A673 (cell line): ENCODE measurements at regions not wholly inside any gene's neighbourhood (a gene's known extent, or its start where the extent isn't known, plus 50 kb on each side); places are given as distances from the start of the nearest gene placed in this dataset.
"Not testable (repeated sequence)": the region's sequence is repeated elsewhere in the genome, so short reads cannot be mapped to it uniquely, and the experiment has no call there.

ENCODE experiments used
- BruUV-seq: library from RNA; stranded (reverse); fragments of 400-500 nt; replicated peaks from 2 replicates; lab custom pipeline; 2021; lab: Mats Ljungman, UMichigan
- CTCF ChIA-PET: fragments of 300-600 bp; sonication (Branson Sonifier 250); formaldehyde crosslinking; loops from one replicate; lab custom pipeline; 2022; ENCODE audit warnings: antibody characterized with exemption; lab: Charles Lee
- POLR2A ChIA-PET: fragments of 300-600 bp; sonication (Branson Sonifier 250); formaldehyde crosslinking; loops from one replicate; lab custom pipeline; 2022; ENCODE audit warnings: antibody characterized with exemption; ENCODE audit not compliant: low non-redundant PET; lab: Charles Lee
- DNase-seq: peaks from one replicate; pipeline ENCODE4 v3.0.0-alpha.2; 2015; ENCODE audit warnings: low spot score
- H3K27ac ChIP-seq: fragments of 200-600 bp; sonication (generic); 2 replicates; pipeline ENCODE4 v1.5.1; 2016; ENCODE audit warnings: mixed run types, low read depth, mild to moderate bottlenecking, mixed read lengths, antibody characterized with exemption, low read length; ENCODE audit not compliant: poor library complexity, severe bottlenecking
- H3K27me3 ChIP-seq: fragments of 200-600 bp; sonication (generic); replicated peaks from 2 replicates; pipeline ENCODE4 v1.6.1; 2017; ENCODE audit warnings: mixed run types, low read depth, mild to moderate bottlenecking, mixed read lengths, antibody characterized with exemption, low read length; ENCODE audit not compliant: insufficient read depth, poor library complexity
- H3K36me3 ChIP-seq: fragments of 200-600 bp; sonication (generic); 2 replicates; pipeline ENCODE4 v1.6.1; 2016; ENCODE audit warnings: mixed run types, mild to moderate bottlenecking, mixed read lengths, antibody characterized with exemption, low read length; ENCODE audit not compliant: insufficient read depth, poor library complexity, severe bottlenecking
- H3K4me1 ChIP-seq: fragments of 200-600 bp; sonication (generic); 2 replicates; pipeline ENCODE4 v1.6.1; 2017; ENCODE audit warnings: mixed run types, mild to moderate bottlenecking, mixed read lengths, antibody characterized with exemption, low read length; ENCODE audit not compliant: insufficient read depth, poor library complexity, severe bottlenecking
- H3K4me3 ChIP-seq: fragments of 200-600 bp; sonication (generic); 2 replicates; pipeline ENCODE4 v1.5.1; 2016; ENCODE audit warnings: low read depth, mixed run types, mild to moderate bottlenecking, mixed read lengths, low read length; ENCODE audit not compliant: poor library complexity, severe bottlenecking
- H3K9me3 ChIP-seq: fragments of 200-600 bp; sonication (generic); 2 replicates; pipeline ENCODE4 v1.6.1; 2016; ENCODE audit warnings: mixed run types, low read depth, mild to moderate bottlenecking, mixed read lengths, antibody characterized with exemption, low read length; ENCODE audit not compliant: poor library complexity, severe bottlenecking
- CTCF ChIP-seq: fragments of 300-800, 200-600 bp; sonication (generic); conservative IDR thresholded peaks from 2 replicates; pipeline ENCODE4 v1.5.1; 2017; ENCODE audit warnings: low read depth, mild to moderate bottlenecking, antibody characterized with exemption, low read length, moderate library complexity, mixed read lengths
- EZH2 ChIP-seq: fragments of 200-600 bp; sonication (generic); IDR thresholded peaks from 2 replicates; pipeline ENCODE4 v1.6.1; 2017; ENCODE audit warnings: borderline replicate concordance, low read depth, mild to moderate bottlenecking, mixed read lengths, antibody characterized with exemption, low read length; ENCODE audit not compliant: poor library complexity, severe bottlenecking
- intact Hi-C: fragments of 100-400 bp; cut with micrococcal nuclease; formaldehyde crosslinking; loops from one replicate; pipeline ENCODE4 v1.10.0; 2022; ENCODE audit not compliant: unreplicated experiment

GRCh38 chr18:64679121-64679520 lies 530.2 kb upstream of the LINC00305 start:
- CTCF ChIA-PET = no interaction called here
- POLR2A ChIA-PET = no interaction called here
- intact Hi-C loops = no loop called here

GRCh38 chr18:64678048-64678447 lies 529.2 kb upstream of the LINC00305 start:
- intact Hi-C loops = no loop called here
- BruUV-seq = no TSS peak

More at GRCh38 chr18:64679121-64679520, 530.2 kb upstream of the LINC00305 start:
- TF ChIP-seq EZH2 (no peak), CTCF (no peak)
- Histone ChIP-seq H3K9me3 (no peaks in the 10 kb centered on the region), H3K36me3 (no peaks in the 10 kb centered on the region), H3K27me3 (peaks cover 2% of the 10 kb centered on the region), H3K4me1 (no peaks in the 10 kb centered on the region), H3K4me3 (no peak overlapping the region), H3K27ac (no peak overlapping the region)
- DNase-seq = no peak
- BruUV-seq = no TSS peak

GRCh38 chr18:64674694-64675093 lies 525.8 kb upstream of the LINC00305 start:
- H3K36me3 ChIP-seq = no peaks in the 10 kb centered on the region
- intact Hi-C loops = no loop called here
- H3K4me3 ChIP-seq = no peak overlapping the region
- BruUV-seq = no TSS peak
- H3K27me3 ChIP-seq = peaks cover 2% of the 10 kb centered on the region
- TF ChIP-seq CTCF = no peak
- no peak for TF ChIP-seq EZH2
- DNase-seq = no peak
- no peak overlapping the region for H3K27ac ChIP-seq
- no peaks in the 10 kb centered on the region for H3K4me1 ChIP-seq
- ChIA-PET POLR2A (no interaction called here), CTCF (no interaction called here)
- H3K9me3 ChIP-seq = no peaks in the 10 kb centered on the region

More at GRCh38 chr18:64678048-64678447, 529.2 kb upstream of the LINC00305 start:
- no peak for DNase-seq
- TF ChIP-seq CTCF = no peak
- no peak for TF ChIP-seq EZH2
- CTCF ChIA-PET = no interaction called here
- H3K36me3 ChIP-seq = no peaks in the 10 kb centered on the region
- H3K27me3 ChIP-seq = peaks cover 2% of the 10 kb centered on the region
- no peak overlapping the region for H3K27ac ChIP-seq
- H3K4me1 ChIP-seq = no peaks in the 10 kb centered on the region
- POLR2A ChIA-PET = no interaction called here
- H3K9me3 ChIP-seq = no peaks in the 10 kb centered on the region
- H3K4me3 ChIP-seq = no peak overlapping the region

GRCh38 chr18:64671293-64671692 lies 522.4 kb upstream of the LINC00305 start:
- CTCF ChIA-PET, H3K27ac ChIP-seq, BruUV-seq, intact Hi-C loops, H3K4me3 ChIP-seq, DNase-seq, H3K36me3 ChIP-seq, POLR2A ChIA-PET, H3K27me3 ChIP-seq, H3K4me1 ChIP-seq, H3K9me3 ChIP-seq: not testable (repeated sequence)
